Panc1 (cell line): ENCODE measurements at regions not wholly inside any gene's neighbourhood (a gene's known extent, or its start where the extent isn't known, plus 50 kb on each side); places are given as distances from the start of the nearest gene placed in this dataset.

Experiments used
- ATAC-seq: fragments of 200-7000 bp; cut with Tn5 transposase; 2 replicates; pipeline ENCODE4 v1.9.1; 2020; ENCODE audit warnings: mild to moderate bottlenecking, moderate library complexity
- BruUV-seq: library from RNA; stranded (reverse); fragments of 400-500 nt; replicated peaks from 2 replicates; lab custom pipeline; 2021; lab: Mats Ljungman, UMichigan
- CTCF ChIA-PET: fragments of 300-600 bp; sonication (Branson Sonifier 250); formaldehyde crosslinking; loops from one replicate; lab custom pipeline; 2022; ENCODE audit warnings: antibody characterized with exemption; lab: Charles Lee
- POLR2A ChIA-PET: fragments of 300-600 bp; sonication (Branson Sonifier 250); formaldehyde crosslinking; loops from one replicate; lab custom pipeline; 2022; ENCODE audit warnings: antibody characterized with exemption; lab: Charles Lee
- DNase-seq: peaks from one replicate; pipeline ENCODE4 v3.0.0-alpha.2; 2010; ENCODE audit warnings: low read depth, low spot score
- H3K27ac ChIP-seq: 2 replicates; pipeline ENCODE4 v1.5.1; 2011; ENCODE audit warnings: mild to moderate bottlenecking, low read length, inconsistent platforms
- H3K27me3 ChIP-seq: fragments of 200-500 bp; sonication (Bioruptor generic); 2 replicates; pipeline ENCODE4 v1.6.0; 2014; ENCODE audit warnings: low read length, inconsistent platforms; ENCODE audit not compliant: control insufficient read depth, insufficient read depth
- H3K36me3 ChIP-seq: fragments of 200-500 bp; sonication (Bioruptor generic); 2 replicates; pipeline ENCODE4 v1.5.1; 2014; ENCODE audit warnings: inconsistent platforms, mild to moderate bottlenecking, low read length, moderate library complexity; ENCODE audit not compliant: control insufficient read depth, insufficient read depth
- H3K4me1 ChIP-seq: 2 replicates; pipeline ENCODE4 v1.5.1; 2011; ENCODE audit warnings: inconsistent platforms, mild to moderate bottlenecking, low read length, moderate library complexity; ENCODE audit not compliant: control insufficient read depth, insufficient read depth
- H3K4me3 ChIP-seq, 2 experiments: 2 replicates each; pipeline ENCODE4 v1.5.1; 2011 to 2012; ENCODE audit warnings: low read depth in 2 of 2, low read length in 2 of 2, mild to moderate bottlenecking in 2 of 2, inconsistent platforms in 1 of 2, moderate library complexity in 1 of 2
- H3K9me3 ChIP-seq: fragments of 200-500 bp; sonication (Bioruptor generic); 2 replicates; pipeline ENCODE4 v1.5.1; 2014; ENCODE audit warnings: low read depth, mild to moderate bottlenecking, inconsistent platforms, low read length, moderate library complexity; ENCODE audit not compliant: control insufficient read depth, insufficient read depth
- CTCF ChIP-seq: fragments of 450-650 bp; IDR thresholded peaks from 2 replicates; pipeline ENCODE4 v1.5.1; 2017; ENCODE audit warnings: mild to moderate bottlenecking
- POLR2AphosphoS5 ChIP-seq: IDR thresholded peaks from 2 replicates; pipeline ENCODE4 v1.6.1; 2012; ENCODE audit warnings: mild to moderate bottlenecking, low read depth, low read length, moderate library complexity
- REST ChIP-seq, 2 experiments: IDR thresholded peaks; 2 replicates each; pipeline ENCODE4 v1.6.1; 2011 to 2012; ENCODE audit warnings: low read depth in 2 of 2, control low read depth in 1 of 2, low read length in 1 of 2, mild to moderate bottlenecking in 1 of 2, moderate library complexity in 1 of 2; ENCODE audit not compliant: insufficient read depth in 1 of 2
- SIN3A ChIP-seq: IDR thresholded peaks from 2 replicates; pipeline ENCODE4 v1.6.1; 2012; ENCODE audit warnings: low read depth, mild to moderate bottlenecking, low read length, moderate library complexity, borderline replicate concordance; ENCODE audit not compliant: insufficient read depth
- TCF7L2 ChIP-seq: IDR thresholded peaks from 2 replicates; pipeline ENCODE4 v1.6.1; 2011; ENCODE audit warnings: mild to moderate bottlenecking, low read depth, low read length, inconsistent platforms
- in situ Hi-C: cut with HindIII; loops from 2 replicates; pipeline ENCODE4 v1.10.0; 2016; ENCODE audit warnings: low sequenced_read_pairs, low pct_unique_long_range_greater_than_20kb
- intact Hi-C: fragments of 100-400 bp; cut with micrococcal nuclease; formaldehyde crosslinking; loops from one replicate; pipeline ENCODE4 v1.10.0; 2022; ENCODE audit not compliant: unreplicated experiment

- Histone ChIP-seq H3K36me3 (no peaks in the 10 kb centered on the region), H3K9me3 (no peaks in the 10 kb centered on the region), H3K4me1 (no peaks in the 10 kb centered on the region), H3K4me3 (no peak overlapping the region), H3K27me3 (no peaks in the 10 kb centered on the region), H3K27ac (no peak overlapping the region)
- DNase-seq = no peak
- BruUV-seq = no TSS peak
- in situ Hi-C loops = no loop called here
- intact Hi-C loops = no loop called here
- CTCF ChIA-PET = no interaction called here
- TF ChIP-seq CTCF = no peak
- TF ChIP-seq REST (IDR thresholded peaks at IDR 0.05; ENCODE audit: insufficient read depth in 1 of 2, low read depth in 2 of 2, low read length in 1 of 2) = no peak
- no peak for TF ChIP-seq SIN3A
- TF ChIP-seq TCF7L2 = no peak
- no peak for TF ChIP-seq POLR2AphosphoS5
- ATAC-seq = no peak
- POLR2A ChIA-PET = no interaction called here
These were observed 244.8 kb downstream of the COG6 start for GRCh38 chr13:39900106-39900750.

- ChIA-PET CTCF (no interaction called here), POLR2A (no interaction called here)
- H3K36me3 ChIP-seq = no peaks in the 10 kb centered on the region
- H3K4me1 ChIP-seq = no peaks in the 10 kb centered on the region
- intact Hi-C loops (no loop called here), in situ Hi-C loops (no loop called here)
- BruUV-seq = no TSS peak
- no peak overlapping the region for H3K27ac ChIP-seq
- DNase-seq (no peak), ATAC-seq (no peak)
- TF ChIP-seq TCF7L2 (no peak), POLR2AphosphoS5 (no peak), REST (IDR thresholded peaks at IDR 0.05; ENCODE audit: insufficient read depth in 1 of 2, low read depth in 2 of 2, low read length in 1 of 2) (no peak), CTCF (no peak), SIN3A (no peak)
- H3K4me3 ChIP-seq = no peak overlapping the region
- no peaks in the 10 kb centered on the region for H3K27me3 ChIP-seq
- H3K9me3 ChIP-seq = no peaks in the 10 kb centered on the region
These were observed 249.5 kb downstream of the COG6 start for GRCh38 chr13:39904959-39905358.
